Sigmoid colon (tissue), 4 donors: ENCODE measurements at regions not wholly inside any gene's neighbourhood (a gene's known extent, or its start where the extent isn't known, plus 50 kb on each side); places are given as distances from the start of the nearest gene placed in this dataset.

Source experiments
- CTCF ChIP-seq, 4 experiments: fragments of 450-650 bp in 3 of 4; fragments of 200-600 bp in 1 of 4; IDR thresholded peaks; one replicate each; pipeline ENCODE4 v1.5.1; 2016 to 2019; ENCODE audit warnings: antibody characterized with exemption in 4 of 4, mild to moderate bottlenecking in 3 of 4, moderate library complexity in 2 of 4
- POLR2A ChIP-seq, 2 donors: fragments of 450-650 bp; IDR thresholded peaks; one replicate each; pipeline ENCODE4 v1.6.1; 2016; ENCODE audit warnings: antibody characterized with exemption in 2 of 2, mild to moderate bottlenecking in 2 of 2, moderate library complexity in 2 of 2
- POLR2AphosphoS5 ChIP-seq, 4 donors: sonication (generic); formaldehyde crosslinking; IDR thresholded peaks; one replicate each; pipeline ENCODE4 v1.6.1; 2017; ENCODE audit warnings: antibody characterized with exemption in 4 of 4

GRCh38 chr5:115388240-115388639, 91.8 kb upstream of the CCDC112 start:
- no peak for TF ChIP-seq POLR2AphosphoS5 (IDR thresholded peaks at IDR 0.05)
- no peak for TF ChIP-seq CTCF (IDR thresholded peaks at IDR 0.05)
- no peak for TF ChIP-seq POLR2A (IDR thresholded peaks at IDR 0.05)
